Liver (tissue), 8 donors: ENCODE measurements at regions not wholly inside any gene's neighbourhood (a gene's known extent, or its start where the extent isn't known, plus 50 kb on each side); places are given as distances from the start of the nearest gene placed in this dataset.

Experiments
- DNase-seq: peaks from one replicate; pipeline ENCODE4 v3.0.0-alpha.2; 2017; ENCODE audit warnings: low spot score
- H3K27ac ChIP-seq, 2 donors: one replicate each; pipeline ENCODE4 v1.7.0; 2013; ENCODE audit warnings: inconsistent platforms in 2 of 2, low read length in 2 of 2, control low read depth in 1 of 2, low read depth in 1 of 2, mild to moderate bottlenecking in 1 of 2
- H3K27me3 ChIP-seq, 4 donors: one replicate each; pipeline versions ENCODE4 v1.6.1 to v1.7.0; 2013; ENCODE audit warnings: low read length in 3 of 4, inconsistent platforms in 1 of 4, mild to moderate bottlenecking in 1 of 4, moderate library complexity in 1 of 4; ENCODE audit not compliant: control insufficient read depth in 4 of 4, insufficient read depth in 4 of 4
- H3K36me3 ChIP-seq, 4 donors: one replicate each; pipeline versions ENCODE4 v1.6.1 to v1.7.0; 2013; ENCODE audit warnings: low read length in 3 of 4, mild to moderate bottlenecking in 3 of 4, low read depth in 1 of 4, moderate library complexity in 1 of 4; ENCODE audit not compliant: control insufficient read depth in 4 of 4, insufficient read depth in 3 of 4
- H3K4me1 ChIP-seq, 4 donors: one replicate each; pipeline versions ENCODE4 v1.6.1 to v1.7.0; 2013; ENCODE audit warnings: low read length in 3 of 4, mild to moderate bottlenecking in 3 of 4, moderate library complexity in 1 of 4; ENCODE audit not compliant: control insufficient read depth in 4 of 4, insufficient read depth in 4 of 4
- H3K4me3 ChIP-seq, 3 donors: one replicate each; pipeline versions ENCODE4 v1.6.1 to v1.7.0; 2013; ENCODE audit warnings: low read length in 3 of 3, control low read depth in 1 of 3, low read depth in 1 of 3, mild to moderate bottlenecking in 1 of 3
- H3K9ac ChIP-seq, 2 donors: one replicate each; pipeline ENCODE4 v1.7.0; 2013; ENCODE audit warnings: low read length in 2 of 2, mild to moderate bottlenecking in 2 of 2, moderate library complexity in 2 of 2, control low read depth in 1 of 2, low read depth in 1 of 2
- H3K9me3 ChIP-seq, 4 donors: one replicate each; pipeline versions ENCODE4 v1.6.1 to v1.7.0; 2013; ENCODE audit warnings: low read length in 3 of 4; ENCODE audit not compliant: control insufficient read depth in 4 of 4
- ATF3 ChIP-seq: IDR thresholded peaks from 2 replicates; pipeline ENCODE4 v1.6.1; 2016; ENCODE audit warnings: antibody characterized with exemption
- CTCF ChIP-seq: fragments of 150-350 bp; IDR thresholded peaks from 2 replicates; pipeline ENCODE4 v1.5.1; 2017; ENCODE audit warnings: improper control_type of control experiment, low read depth, low read length; ENCODE audit not compliant: missing input control
- EGR1 ChIP-seq, 2 donors: IDR thresholded peaks; 2 replicates each; pipeline ENCODE4 v1.6.1; 2016 to 2018; ENCODE audit warnings: antibody characterized with exemption in 2 of 2, low read depth in 2 of 2
- FOXA1 ChIP-seq: IDR thresholded peaks from 2 replicates; pipeline ENCODE4 v1.6.1; 2016; ENCODE audit warnings: antibody characterized with exemption
- FOXA2 ChIP-seq: IDR thresholded peaks from 2 replicates; pipeline ENCODE4 v1.6.1; 2016; ENCODE audit warnings: antibody characterized with exemption
- GABPA ChIP-seq, 2 donors: IDR thresholded peaks in 1 of 2; conservative IDR thresholded peaks in 1 of 2; 2 replicates each; pipeline ENCODE4 v1.6.1; 2016; ENCODE audit warnings: antibody characterized with exemption in 2 of 2, mild to moderate bottlenecking in 1 of 2, moderate library complexity in 1 of 2
- HNF4A ChIP-seq, 2 donors: conservative IDR thresholded peaks; 2 replicates each; pipeline ENCODE4 v1.6.1; 2016; ENCODE audit warnings: antibody characterized with exemption in 2 of 2, mild to moderate bottlenecking in 2 of 2
- HNF4G ChIP-seq: IDR thresholded peaks from 2 replicates; pipeline ENCODE4 v1.6.1; 2016; ENCODE audit warnings: antibody characterized with exemption
- JUND ChIP-seq, 2 donors: IDR thresholded peaks; 2 replicates each; pipeline ENCODE4 v1.6.1; 2016; ENCODE audit warnings: antibody characterized with exemption in 2 of 2
- MAX ChIP-seq: IDR thresholded peaks from 2 replicates; pipeline ENCODE4 v1.6.1; 2016; ENCODE audit warnings: antibody characterized with exemption
- NR2F2 ChIP-seq: IDR thresholded peaks from 2 replicates; pipeline ENCODE4 v1.6.1; 2016; ENCODE audit warnings: antibody characterized with exemption
- RAD21 ChIP-seq, 2 donors: IDR thresholded peaks; 2 replicates each; pipeline ENCODE4 v1.6.1; 2016; ENCODE audit warnings: antibody characterized with exemption in 2 of 2, mild to moderate bottlenecking in 2 of 2
- REST ChIP-seq: IDR thresholded peaks from 2 replicates; pipeline ENCODE4 v1.6.1; 2016; ENCODE audit warnings: antibody characterized with exemption, mild to moderate bottlenecking
- RXRA ChIP-seq, 2 donors: IDR thresholded peaks; 2 replicates each; pipeline ENCODE4 v1.6.1; 2017 to 2018; ENCODE audit warnings: antibody characterized with exemption in 2 of 2, mild to moderate bottlenecking in 1 of 2
- SP1 ChIP-seq: IDR thresholded peaks from 2 replicates; pipeline ENCODE4 v1.6.1; 2018; ENCODE audit warnings: antibody characterized with exemption, mild to moderate bottlenecking
- TAF1 ChIP-seq: conservative IDR thresholded peaks from 2 replicates; pipeline ENCODE4 v1.6.1; 2016; ENCODE audit warnings: antibody characterized with exemption, mild to moderate bottlenecking
- YY1 ChIP-seq: IDR thresholded peaks from 2 replicates; pipeline ENCODE4 v1.6.1; 2016; ENCODE audit warnings: antibody characterized with exemption, mild to moderate bottlenecking
- ZBTB33 ChIP-seq: IDR thresholded peaks from 2 replicates; pipeline ENCODE4 v1.6.1; 2016; ENCODE audit warnings: antibody characterized with exemption
- WGBS: extraction: QIAGEN DNeasy Blood & Tissue Kit; methylation state at CpG from one replicate; pipeline ENCODE4 v1.1.7; 2013; 5-methylcytosine and 5-hydroxymethylcytosine counted together
- donor health status: healthy.
- donor health status: healthy.
- donor health status: healthy.
- donor health status: healthy.
- donor health status: healthy.

GRCh38 chr6:63452125-63452524, 120.2 kb upstream of the LOC128125822 start:
- no peaks in the 10 kb centered on the region for H3K36me3 ChIP-seq
- 34% methylated on average over 4 of the region's 4 CpGs for WGBS
- H3K9ac ChIP-seq, result peak overlapping the region; percentile 54 to 98
- TF ChIP-seq HNF4A (conservative IDR thresholded peaks at IDR 0.05), result peak; percentile 90 to 95
- TF ChIP-seq SP1, result peak; percentile 90
- peak; percentile 84 to 86 for TF ChIP-seq RXRA (IDR thresholded peaks at IDR 0.05)
- TF ChIP-seq RAD21 (IDR thresholded peaks at IDR 0.05), result peak; percentile 68 to 75
- TF ChIP-seq JUND (IDR thresholded peaks at IDR 0.05), result peak; percentile 81 to 89
- peak; percentile 77 for TF ChIP-seq MAX
- TF ChIP-seq TAF1, result peak; percentile 93
- peak; percentile 73 for TF ChIP-seq YY1
- TF ChIP-seq FOXA1, result peak; percentile 60
- TF ChIP-seq GABPA (IDR thresholded peaks at IDR 0.05 in 1 of 2, conservative IDR thresholded peaks at IDR 0.05 in 1 of 2), result no peak
- peak; percentile 79 for TF ChIP-seq ZBTB33
- TF ChIP-seq EGR1 (IDR thresholded peaks at IDR 0.05; ENCODE audit: low read depth in 2 of 2), result peak in 1 of 2 donors; percentile 75
- TF ChIP-seq ATF3, result peak; percentile 73
- TF ChIP-seq REST, result peak; percentile 91
- TF ChIP-seq FOXA2, result peak; percentile 75
- no peak for TF ChIP-seq CTCF
- TF ChIP-seq HNF4G, result peak; percentile 56
- TF ChIP-seq NR2F2, result peak; percentile 21
- peak overlapping the region in 2 of 3 donors; percentile 31 to 38 for H3K4me3 ChIP-seq
- no peak for DNase-seq
- peak overlapping the region; percentile 83 to 85 for H3K27ac ChIP-seq
- no peaks in the 10 kb centered on the region for H3K27me3 ChIP-seq
- H3K9me3 ChIP-seq, result no peaks in the 10 kb centered on the region
- peaks cover 0 to 10% (median 1%) of the 10 kb centered on the region in 4 donors for H3K4me1 ChIP-seq
